SK-N-SH (cell line): ENCODE measurements at regions not wholly inside any gene's neighbourhood (a gene's known extent, or its start where the extent isn't known, plus 50 kb on each side); places are given as distances from the start of the nearest gene placed in this dataset.

ENCODE experiments used
- CTCF ChIA-PET: fragments of 300-600, 350-600 bp; formaldehyde crosslinking; extraction: SDS; loops from one replicate; lab custom pipeline; 2021; lab: Yijun Ruan, JAX
- POLR2A ChIA-PET: fragments of 350-600 bp; sonication (Branson Sonifier 250); formaldehyde crosslinking; extraction: SDS; loops from one replicate; lab custom pipeline; 2020; ENCODE audit warnings: antibody characterized with exemption, inconsistent platforms; lab: Yijun Ruan, JAX
- DNase-seq: peaks from one replicate; pipeline ENCODE4 v3.0.0; 2012
- H2AFZ ChIP-seq: fragments of 200-600 bp; sonication (generic); 2 replicates; pipeline ENCODE4 v1.8.1; 2016; ENCODE audit warnings: antibody characterized with exemption, mild to moderate bottlenecking, low read depth
- H3F3A ChIP-seq: fragments of 200-600 bp; sonication (generic); replicated peaks from 2 replicates; pipeline ENCODE3; 2016; ENCODE audit warnings: antibody characterized with exemption, mild to moderate bottlenecking; ENCODE audit not compliant: insufficient read depth
- H3K27ac ChIP-seq, 2 experiments: fragments of 200-500 bp in 1 of 2; fragments of 200-600 bp in 1 of 2; sonication (Bioruptor generic) in 1 of 2; sonication (generic), shearing (Covaris generic) in 1 of 2; 2 replicates each; pipeline versions ENCODE4 v1.5.1 to v1.6.1; 2014 to 2016; ENCODE audit warnings: low read depth in 2 of 2, inconsistent platforms in 1 of 2, low read length in 1 of 2, mild to moderate bottlenecking in 1 of 2, mixed read lengths in 1 of 2
- H3K27me3 ChIP-seq: fragments of 200-600 bp; sonication (generic), shearing (Covaris generic); 2 replicates; pipeline ENCODE4 v1.6.1; 2016; ENCODE audit warnings: mixed run types; ENCODE audit not compliant: insufficient read depth
- H3K36me3 ChIP-seq, 2 experiments: fragments of 200-500 bp in 1 of 2; fragments of 200-600 bp in 1 of 2; sonication (Bioruptor generic) in 1 of 2; sonication (generic) in 1 of 2; replicated peaks in 1 of 2; 2 replicates each; pipeline versions ENCODE3 to v1.5.1; 2014 to 2016; ENCODE audit warnings: low read length in 1 of 2, mild to moderate bottlenecking in 1 of 2; ENCODE audit not compliant: insufficient read depth in 2 of 2, control insufficient read depth in 1 of 2
- H3K4me1 ChIP-seq, 2 experiments: fragments of 200-500 bp in 1 of 2; fragments of 200-600 bp in 1 of 2; sonication (Bioruptor generic) in 1 of 2; sonication (generic), shearing (Covaris generic) in 1 of 2; 2 replicates each; pipeline versions ENCODE4 v1.5.1 to v1.6.1; 2014 to 2016; ENCODE audit warnings: low read depth in 1 of 2, low read length in 1 of 2, mixed run types in 1 of 2; ENCODE audit not compliant: insufficient read depth in 2 of 2, control insufficient read depth in 1 of 2
- H3K4me2 ChIP-seq: fragments of 200-600 bp; sonication (generic), shearing (Covaris generic); 2 replicates; pipeline ENCODE4 v1.6.1; 2017; ENCODE audit warnings: mixed run types
- H3K4me3 ChIP-seq, 2 experiments: fragments of 200-500 bp in 1 of 2; fragments of 200-600 bp in 1 of 2; sonication (Bioruptor generic) in 1 of 2; sonication (generic), shearing (Covaris generic) in 1 of 2; 2 replicates each; pipeline versions ENCODE4 v1.5.1 to v1.8.1; 2014 to 2016; ENCODE audit warnings: low read depth in 2 of 2, inconsistent platforms in 1 of 2, low read length in 1 of 2, mild to moderate bottlenecking in 1 of 2, mixed read lengths in 1 of 2, moderate library complexity in 1 of 2
- H3K79me2 ChIP-seq: fragments of 200-600 bp; sonication (generic); 2 replicates; pipeline ENCODE4 v1.8.1; 2017; ENCODE audit warnings: mild to moderate bottlenecking; ENCODE audit not compliant: insufficient read depth
- H3K9ac ChIP-seq: fragments of 200-600 bp; sonication (generic); 2 replicates; pipeline ENCODE4 v1.6.1; 2017; ENCODE audit warnings: mixed run types
- H3K9me2 ChIP-seq: fragments of 200-600 bp; sonication (generic); 2 replicates; pipeline ENCODE4 v1.6.1; 2017; ENCODE audit warnings: mixed run types
- H3K9me3 ChIP-seq: fragments of 200-600 bp; sonication (generic); 2 replicates; pipeline ENCODE4 v1.6.1; 2017; ENCODE audit warnings: mixed run types, mild to moderate bottlenecking, moderate library complexity
- H4K20me1 ChIP-seq: fragments of 200-600 bp; sonication (generic); 2 replicates; pipeline ENCODE4 v1.6.1; 2017; ENCODE audit warnings: mild to moderate bottlenecking, mixed run types; ENCODE audit not compliant: insufficient read depth
- CHD2 ChIP-seq: fragments of 150-350 bp; IDR thresholded peaks from 2 replicates; pipeline ENCODE4 v1.6.1; 2018; ENCODE audit warnings: low read length; ENCODE audit not compliant: partially characterized antibody
- FOSL2 ChIP-seq: IDR thresholded peaks from 2 replicates; pipeline ENCODE4 v1.4.0; 2012; ENCODE audit warnings: low read depth, mild to moderate bottlenecking, moderate library complexity, borderline replicate concordance
- FOXM1 ChIP-seq: IDR thresholded peaks from 2 replicates; pipeline ENCODE4 v1.4.0; 2012; ENCODE audit warnings: low read depth, mild to moderate bottlenecking
- GABPA ChIP-seq: IDR thresholded peaks from 2 replicates; pipeline ENCODE4 v1.4.0; 2012; ENCODE audit warnings: low read depth, mild to moderate bottlenecking
- MEF2A ChIP-seq: IDR thresholded peaks from 2 replicates; pipeline ENCODE4 v1.4.0; 2012; ENCODE audit warnings: low read depth, borderline replicate concordance
- MXI1 ChIP-seq: IDR thresholded peaks from 2 replicates; pipeline ENCODE4 v1.6.1; 2012; ENCODE audit warnings: mild to moderate bottlenecking, low read depth, low read length, improper control_type of control experiment
- POLR2AphosphoS5 ChIP-seq: IDR thresholded peaks from 2 replicates; pipeline ENCODE4 v1.6.1; 2012; ENCODE audit warnings: low read depth, low read length
- RAD21 ChIP-seq: IDR thresholded peaks from 2 replicates; pipeline ENCODE4 v1.6.1; 2012; ENCODE audit warnings: mild to moderate bottlenecking, low read length
- RCOR1 ChIP-seq: fragments of 150-350 bp; IDR thresholded peaks from 2 replicates; pipeline ENCODE4 v1.6.1; 2017; ENCODE audit warnings: antibody characterized with exemption, low read length
- RFX5 ChIP-seq: IDR thresholded peaks from 2 replicates; pipeline ENCODE4 v1.6.1; 2012; ENCODE audit warnings: mild to moderate bottlenecking, improper control_type of control experiment, low read length
- RXRA ChIP-seq: IDR thresholded peaks from 2 replicates; pipeline ENCODE4 v1.4.0; 2012; ENCODE audit warnings: low read depth, mild to moderate bottlenecking, borderline replicate concordance
- SIN3A ChIP-seq: IDR thresholded peaks from 2 replicates; pipeline ENCODE4 v1.6.1; 2012; ENCODE audit warnings: low read depth, mild to moderate bottlenecking, low read length, moderate library complexity, borderline replicate concordance
- TEAD4 ChIP-seq: IDR thresholded peaks from 2 replicates; pipeline ENCODE4 v1.4.0; 2012; ENCODE audit warnings: mild to moderate bottlenecking, borderline replicate concordance; ENCODE audit not compliant: insufficient read depth
- WGBS: methylation state at CpG from one replicate; pipeline ENCODE4 v1.1.6; 2017; ENCODE audit warnings: low lambda C conversion rate; 5-methylcytosine and 5-hydroxymethylcytosine counted together
- TF ChIP-seq, protein P1 (sequence below): fragments of 200-600 bp; sonication (generic); IDR thresholded peaks from 2 replicates; pipeline ENCODE4 v1.6.1; 2017; ENCODE audit warnings: antibody characterized with exemption, mild to moderate bottlenecking, moderate library complexity
- TF ChIP-seq, protein P2 (sequence below): IDR thresholded peaks from 2 replicates; pipeline ENCODE4 v1.4.0; 2012; ENCODE audit warnings: low read depth, borderline replicate concordance
- TF ChIP-seq, protein P3 (sequence below): fragments of 150-350 bp; IDR thresholded peaks from 2 replicates; pipeline ENCODE4 v1.6.1; 2017; ENCODE audit warnings: antibody characterized with exemption, low read length, low read depth, borderline replicate concordance
- TF ChIP-seq, protein P4 (sequence below): IDR thresholded peaks from 2 replicates; pipeline ENCODE4 v1.4.0; 2012; ENCODE audit warnings: low read depth, borderline replicate concordance
- TF ChIP-seq, protein P5 (sequence below): IDR thresholded peaks from 2 replicates; pipeline ENCODE4; 2012
- TF ChIP-seq, protein P6 (sequence below): IDR thresholded peaks from 2 replicates; pipeline ENCODE4 v1.4.0; 2012; ENCODE audit warnings: low read depth

DNA sequence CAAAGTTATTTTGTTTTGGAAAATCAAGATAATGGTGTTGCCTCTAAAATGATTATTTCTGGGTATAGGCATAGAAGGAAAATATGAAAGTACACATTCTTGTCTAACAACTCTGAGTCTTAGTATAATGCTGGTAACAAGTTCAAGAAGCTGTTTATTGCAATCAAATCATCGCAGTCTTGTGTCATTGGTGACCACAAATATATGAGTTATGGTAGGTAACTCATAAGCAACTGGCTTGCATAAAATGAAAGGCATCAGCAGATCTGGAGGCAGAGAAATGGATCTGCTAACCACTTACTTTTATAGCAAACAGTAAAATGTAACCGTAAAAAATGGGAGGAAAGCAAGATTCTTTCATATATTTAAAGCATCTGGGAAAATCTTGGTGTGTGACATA lies 156.2 kb upstream of the TCF4 start:
- no peaks in the 10 kb centered on the region for H3K79me2 ChIP-seq
- no peaks in the 10 kb centered on the region for H3K4me1 ChIP-seq
- 84% methylated on average over 2 of the region's 2 CpGs for WGBS
- no peaks in the 10 kb centered on the region for H3K9me3 ChIP-seq
- no peak overlapping the region for H3K4me3 ChIP-seq
- H3F3A ChIP-seq: no peaks in the 10 kb centered on the region
- no peak overlapping the region for H3K27ac ChIP-seq
- TF ChIP-seq MEF2A (no peak), GABPA (no peak), FOXM1 (no peak), MXI1 (no peak), SIN3A (no peak), RCOR1 (no peak), POLR2AphosphoS5 (no peak), CHD2 (no peak), FOSL2 (no peak), RAD21 (no peak), RXRA (no peak), RFX5 (no peak), TEAD4 (no peak)
- TF ChIP-seq, protein P1, sequence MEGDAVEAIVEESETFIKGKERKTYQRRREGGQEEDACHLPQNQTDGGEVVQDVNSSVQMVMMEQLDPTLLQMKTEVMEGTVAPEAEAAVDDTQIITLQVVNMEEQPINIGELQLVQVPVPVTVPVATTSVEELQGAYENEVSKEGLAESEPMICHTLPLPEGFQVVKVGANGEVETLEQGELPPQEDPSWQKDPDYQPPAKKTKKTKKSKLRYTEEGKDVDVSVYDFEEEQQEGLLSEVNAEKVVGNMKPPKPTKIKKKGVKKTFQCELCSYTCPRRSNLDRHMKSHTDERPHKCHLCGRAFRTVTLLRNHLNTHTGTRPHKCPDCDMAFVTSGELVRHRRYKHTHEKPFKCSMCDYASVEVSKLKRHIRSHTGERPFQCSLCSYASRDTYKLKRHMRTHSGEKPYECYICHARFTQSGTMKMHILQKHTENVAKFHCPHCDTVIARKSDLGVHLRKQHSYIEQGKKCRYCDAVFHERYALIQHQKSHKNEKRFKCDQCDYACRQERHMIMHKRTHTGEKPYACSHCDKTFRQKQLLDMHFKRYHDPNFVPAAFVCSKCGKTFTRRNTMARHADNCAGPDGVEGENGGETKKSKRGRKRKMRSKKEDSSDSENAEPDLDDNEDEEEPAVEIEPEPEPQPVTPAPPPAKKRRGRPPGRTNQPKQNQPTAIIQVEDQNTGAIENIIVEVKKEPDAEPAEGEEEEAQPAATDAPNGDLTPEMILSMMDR: no peak
- TF ChIP-seq, protein P2, sequence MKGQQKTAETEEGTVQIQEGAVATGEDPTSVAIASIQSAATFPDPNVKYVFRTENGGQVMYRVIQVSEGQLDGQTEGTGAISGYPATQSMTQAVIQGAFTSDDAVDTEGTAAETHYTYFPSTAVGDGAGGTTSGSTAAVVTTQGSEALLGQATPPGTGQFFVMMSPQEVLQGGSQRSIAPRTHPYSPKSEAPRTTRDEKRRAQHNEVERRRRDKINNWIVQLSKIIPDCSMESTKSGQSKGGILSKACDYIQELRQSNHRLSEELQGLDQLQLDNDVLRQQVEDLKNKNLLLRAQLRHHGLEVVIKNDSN: no peak
- TF ChIP-seq, protein P3, sequence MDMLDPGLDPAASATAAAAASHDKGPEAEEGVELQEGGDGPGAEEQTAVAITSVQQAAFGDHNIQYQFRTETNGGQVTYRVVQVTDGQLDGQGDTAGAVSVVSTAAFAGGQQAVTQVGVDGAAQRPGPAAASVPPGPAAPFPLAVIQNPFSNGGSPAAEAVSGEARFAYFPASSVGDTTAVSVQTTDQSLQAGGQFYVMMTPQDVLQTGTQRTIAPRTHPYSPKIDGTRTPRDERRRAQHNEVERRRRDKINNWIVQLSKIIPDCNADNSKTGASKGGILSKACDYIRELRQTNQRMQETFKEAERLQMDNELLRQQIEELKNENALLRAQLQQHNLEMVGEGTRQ: no peak
- TF ChIP-seq, protein P4, sequence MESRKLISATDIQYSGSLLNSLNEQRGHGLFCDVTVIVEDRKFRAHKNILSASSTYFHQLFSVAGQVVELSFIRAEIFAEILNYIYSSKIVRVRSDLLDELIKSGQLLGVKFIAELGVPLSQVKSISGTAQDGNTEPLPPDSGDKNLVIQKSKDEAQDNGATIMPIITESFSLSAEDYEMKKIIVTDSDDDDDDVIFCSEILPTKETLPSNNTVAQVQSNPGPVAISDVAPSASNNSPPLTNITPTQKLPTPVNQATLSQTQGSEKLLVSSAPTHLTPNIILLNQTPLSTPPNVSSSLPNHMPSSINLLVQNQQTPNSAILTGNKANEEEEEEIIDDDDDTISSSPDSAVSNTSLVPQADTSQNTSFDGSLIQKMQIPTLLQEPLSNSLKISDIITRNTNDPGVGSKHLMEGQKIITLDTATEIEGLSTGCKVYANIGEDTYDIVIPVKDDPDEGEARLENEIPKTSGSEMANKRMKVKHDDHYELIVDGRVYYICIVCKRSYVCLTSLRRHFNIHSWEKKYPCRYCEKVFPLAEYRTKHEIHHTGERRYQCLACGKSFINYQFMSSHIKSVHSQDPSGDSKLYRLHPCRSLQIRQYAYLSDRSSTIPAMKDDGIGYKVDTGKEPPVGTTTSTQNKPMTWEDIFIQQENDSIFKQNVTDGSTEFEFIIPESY: no peak
- TF ChIP-seq, protein P5, sequence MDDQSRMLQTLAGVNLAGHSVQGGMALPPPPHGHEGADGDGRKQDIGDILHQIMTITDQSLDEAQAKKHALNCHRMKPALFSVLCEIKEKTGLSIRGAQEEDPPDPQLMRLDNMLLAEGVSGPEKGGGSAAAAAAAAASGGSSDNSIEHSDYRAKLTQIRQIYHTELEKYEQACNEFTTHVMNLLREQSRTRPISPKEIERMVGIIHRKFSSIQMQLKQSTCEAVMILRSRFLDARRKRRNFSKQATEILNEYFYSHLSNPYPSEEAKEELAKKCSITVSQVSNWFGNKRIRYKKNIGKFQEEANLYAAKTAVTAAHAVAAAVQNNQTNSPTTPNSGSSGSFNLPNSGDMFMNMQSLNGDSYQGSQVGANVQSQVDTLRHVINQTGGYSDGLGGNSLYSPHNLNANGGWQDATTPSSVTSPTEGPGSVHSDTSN: no peak
- TF ChIP-seq, protein P6, sequence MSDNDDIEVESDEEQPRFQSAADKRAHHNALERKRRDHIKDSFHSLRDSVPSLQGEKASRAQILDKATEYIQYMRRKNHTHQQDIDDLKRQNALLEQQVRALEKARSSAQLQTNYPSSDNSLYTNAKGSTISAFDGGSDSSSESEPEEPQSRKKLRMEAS: no peak
- no peaks in the 10 kb centered on the region for H3K36me3 ChIP-seq
- H3K9ac ChIP-seq: no peak overlapping the region
- no peak overlapping the region for H2AFZ ChIP-seq
- no peaks in the 10 kb centered on the region for H4K20me1 ChIP-seq
- no peaks in the 10 kb centered on the region for H3K27me3 ChIP-seq
- ChIA-PET CTCF (no interaction called here), POLR2A (no interaction called here)
- H3K9me2 ChIP-seq: no peaks in the 10 kb centered on the region
- DNase-seq: no peak
- H3K4me2 ChIP-seq: no peak overlapping the region
